HG02840 (cell line): ENCODE measurements at regions not wholly inside any gene's neighbourhood (a gene's known extent, or its start where the extent isn't known, plus 50 kb on each side); places are given as distances from the start of the nearest gene placed in this dataset.
A peak's percentile ranks its signal among the peaks of the same experiment; 100 is the strongest.
"Not testable (repeated sequence)": the region's sequence is repeated elsewhere in the genome, so short reads cannot be mapped to it uniquely, and the experiment has no call there.

Source experiments
- ATAC-seq: cut with Tn5 transposase; IDR thresholded peaks from one replicate; pipeline ENCODE4 v1.9.1; 2021; ENCODE audit warnings: mild to moderate bottlenecking, moderate library complexity, moderate number of reproducible peaks; ENCODE audit not compliant: unreplicated experiment, low FRiP score

DNA sequence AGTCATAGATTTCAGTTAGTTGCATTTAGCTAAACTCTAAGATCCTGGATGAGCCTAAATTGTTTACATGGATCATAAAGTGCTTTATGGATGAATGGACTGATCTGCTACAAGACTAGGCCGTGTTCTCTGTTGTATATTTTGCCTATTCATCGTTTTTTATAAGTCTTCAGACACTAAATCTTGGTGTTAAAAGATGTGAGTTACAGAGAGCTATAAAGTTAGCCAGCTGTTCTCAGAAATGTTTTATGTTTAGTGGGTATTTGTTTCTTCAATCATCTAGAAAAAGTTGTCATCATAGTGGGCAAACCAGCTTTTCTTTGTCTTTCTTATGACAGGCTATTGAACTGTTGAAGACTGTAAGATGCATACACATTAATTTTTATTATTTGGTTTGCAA lies 585.8 kb upstream of the SEMA6A start:
- no peak for ATAC-seq

DNA sequence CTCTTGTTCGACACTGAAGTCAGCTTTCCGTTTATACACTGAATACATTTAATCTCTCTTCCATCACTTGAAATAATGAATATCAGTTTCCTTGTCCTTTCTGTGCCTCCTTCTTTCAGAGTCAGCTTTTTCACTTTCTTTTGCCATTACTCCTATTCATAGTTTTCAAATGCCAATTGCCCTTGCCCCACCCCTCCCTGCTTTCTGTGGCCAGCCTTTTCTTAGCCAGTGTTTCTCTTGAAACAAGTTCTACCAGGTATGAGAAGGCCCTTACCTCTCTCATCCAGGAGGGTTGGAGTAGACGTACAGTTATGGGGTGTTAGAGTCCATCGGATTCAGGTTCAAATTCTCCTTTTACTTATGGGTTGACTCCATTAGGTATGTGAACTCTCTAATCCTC lies 574.7 kb upstream of the SEMA6A start:
- no peak for ATAC-seq

DNA sequence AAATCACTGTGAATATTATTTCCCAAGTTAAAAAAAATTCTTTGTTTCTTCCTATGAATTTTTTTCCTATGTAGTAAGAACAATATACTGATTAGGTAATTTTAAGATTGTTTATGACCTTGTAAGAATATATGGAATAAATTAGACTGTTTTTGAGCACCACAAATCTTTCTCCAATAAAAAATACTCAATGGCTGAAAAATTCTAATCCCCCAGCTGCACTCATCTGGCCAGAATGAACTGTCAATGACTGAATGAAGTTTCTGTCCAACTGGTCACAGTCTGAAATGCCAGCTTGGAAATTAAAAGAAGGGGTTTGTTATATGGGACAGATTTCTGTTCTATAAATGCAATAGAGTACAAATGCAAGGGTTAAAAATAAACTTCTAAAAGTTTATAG lies 569.5 kb upstream of the SEMA6A start:
- ATAC-seq: no peak

DNA sequence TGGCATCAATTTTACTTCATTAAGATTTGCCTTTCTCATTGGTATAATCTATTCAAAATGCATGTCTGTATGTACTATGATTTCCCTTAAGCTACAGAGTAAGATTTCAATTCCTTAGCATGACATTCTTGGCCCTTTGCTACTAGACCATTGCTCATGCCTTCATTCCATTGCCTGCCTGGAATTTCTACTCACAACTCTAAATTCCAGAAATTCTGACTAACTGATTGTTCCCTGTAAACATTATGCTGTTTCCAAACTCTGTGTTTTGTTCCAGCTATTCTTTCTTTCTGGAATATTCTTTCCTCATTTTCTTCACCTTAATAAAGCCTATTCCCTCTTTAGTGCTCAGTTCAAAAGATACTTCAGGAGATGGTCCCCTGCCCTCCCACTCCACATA lies 568.8 kb upstream of the SEMA6A start:
- ATAC-seq: no peak

DNA sequence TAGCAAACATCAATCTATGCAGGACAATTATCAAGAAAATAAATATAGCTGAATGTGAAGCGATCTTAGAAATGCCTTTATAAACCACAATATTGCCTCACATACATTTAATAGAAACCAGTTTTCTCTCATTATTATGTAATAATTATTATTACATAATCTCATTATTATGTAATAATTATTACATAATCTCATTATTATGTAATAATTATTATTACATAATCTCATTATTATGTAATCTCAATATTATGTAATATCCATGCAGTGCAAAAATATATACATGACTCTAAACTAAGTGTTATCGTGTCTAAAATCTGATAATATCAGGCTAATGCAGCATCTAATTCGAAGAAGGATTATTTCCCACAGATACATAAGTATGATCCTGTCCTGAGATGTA lies 563.9 kb upstream of the SEMA6A start:
- ATAC-seq: no peak

DNA sequence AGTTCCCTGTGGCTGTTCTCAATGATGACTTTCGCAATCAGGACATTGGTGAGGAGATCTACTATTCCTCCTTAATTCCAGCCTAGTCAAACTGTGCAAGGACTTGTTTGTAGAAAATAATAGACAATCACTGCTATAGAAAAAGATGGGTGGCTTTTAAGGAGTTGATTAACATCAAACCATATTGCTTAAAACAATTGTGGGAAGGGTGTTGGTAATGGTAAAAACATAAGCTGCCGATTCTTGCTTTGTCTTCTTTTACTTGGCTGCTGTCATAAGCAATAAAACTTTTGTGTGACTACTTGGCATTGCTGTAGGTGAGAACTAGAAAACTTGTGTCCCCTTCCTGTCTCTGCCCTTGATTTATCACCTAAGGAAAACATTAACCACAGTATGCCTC lies 561.2 kb upstream of the SEMA6A start:
- ATAC-seq: no peak

DNA sequence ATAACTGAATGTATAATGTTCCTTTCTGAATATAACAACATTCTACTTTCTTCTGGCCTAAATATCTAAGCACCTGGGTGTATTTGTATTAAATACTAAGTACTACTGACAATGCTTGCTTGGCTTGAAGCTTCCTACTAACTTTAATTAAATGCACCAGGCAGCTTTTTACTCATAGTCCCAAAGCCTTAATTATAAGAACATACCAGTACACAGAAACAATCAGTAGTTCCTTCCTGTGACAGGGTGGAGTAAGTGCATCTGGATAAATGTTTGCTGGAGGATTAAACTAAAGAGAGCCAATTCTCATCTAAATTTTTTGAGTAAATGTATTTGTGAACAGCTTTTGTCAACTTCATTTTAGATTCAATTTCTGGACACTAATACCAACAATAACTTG lies 558.6 kb upstream of the SEMA6A start:
- no peak for ATAC-seq

DNA sequence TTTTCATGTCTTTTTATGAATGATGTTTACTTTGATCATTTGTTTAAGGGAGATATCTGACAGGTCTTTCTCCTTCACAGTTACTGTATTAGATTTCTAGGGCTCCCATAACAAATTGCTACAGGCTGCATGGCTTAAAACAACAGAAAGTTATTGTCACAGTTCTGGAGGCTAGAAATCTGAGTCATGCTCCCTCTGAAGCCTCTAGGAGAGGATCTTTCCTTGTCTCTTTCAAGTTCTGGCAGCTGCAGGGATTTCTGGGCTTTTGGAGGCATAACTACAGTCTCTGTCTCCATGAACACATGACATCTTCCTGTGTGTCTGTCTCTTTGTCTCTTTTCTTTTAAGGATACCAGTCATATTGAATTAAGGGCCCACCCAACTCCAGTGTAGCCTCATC lies 557.3 kb upstream of the SEMA6A start:
- no peak for ATAC-seq

DNA sequence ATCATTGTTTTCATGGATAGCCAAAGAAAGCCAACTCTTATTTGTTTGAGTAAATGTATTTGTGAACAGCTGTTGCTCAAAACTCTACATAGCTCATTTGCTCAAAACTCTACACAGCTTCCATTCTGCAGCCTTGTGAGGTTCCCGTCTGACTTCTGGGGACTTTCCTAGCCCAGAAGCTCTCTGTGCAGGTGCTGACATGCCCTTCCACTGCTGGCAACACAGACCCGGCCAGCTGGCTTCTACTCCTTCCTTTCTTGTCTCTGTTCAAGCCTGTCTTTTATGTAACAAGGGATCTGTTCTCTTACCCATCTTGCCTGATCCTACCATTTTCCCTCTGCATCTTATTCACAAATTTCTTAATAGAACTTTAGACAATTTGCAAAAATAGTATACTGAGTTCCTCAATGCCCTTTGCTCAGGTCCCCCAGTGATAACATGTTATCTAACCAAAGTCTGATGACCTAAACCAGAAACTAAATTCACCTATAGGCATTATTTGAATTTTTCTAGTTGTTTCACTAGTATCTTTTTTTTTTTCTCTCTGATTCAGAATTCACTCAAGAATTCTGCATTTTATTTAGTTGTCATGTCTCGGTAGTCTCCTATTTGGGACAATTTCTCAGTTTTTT lies 556.5 kb upstream of the SEMA6A start:
- peak; percentile 88 for ATAC-seq

DNA sequence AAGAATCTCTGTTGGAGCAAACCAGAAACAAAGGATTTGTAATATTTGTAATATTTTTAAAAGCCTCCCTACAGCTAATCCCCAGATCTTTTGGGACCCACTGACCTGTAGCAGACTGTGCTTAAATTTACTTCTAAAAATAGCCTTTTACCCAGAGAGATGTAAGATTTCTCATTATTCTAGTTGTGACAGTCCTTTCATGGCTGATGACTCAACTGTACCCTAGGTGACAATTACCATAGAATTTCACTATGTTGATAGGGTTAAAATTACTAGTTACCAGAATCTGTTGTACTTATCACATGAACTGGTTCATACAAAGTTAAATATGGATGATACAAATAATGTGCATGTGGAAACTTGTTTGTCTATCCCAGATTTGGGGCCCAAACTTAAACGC lies 543.9 kb upstream of the SEMA6A start:
- ATAC-seq: no peak

DNA sequence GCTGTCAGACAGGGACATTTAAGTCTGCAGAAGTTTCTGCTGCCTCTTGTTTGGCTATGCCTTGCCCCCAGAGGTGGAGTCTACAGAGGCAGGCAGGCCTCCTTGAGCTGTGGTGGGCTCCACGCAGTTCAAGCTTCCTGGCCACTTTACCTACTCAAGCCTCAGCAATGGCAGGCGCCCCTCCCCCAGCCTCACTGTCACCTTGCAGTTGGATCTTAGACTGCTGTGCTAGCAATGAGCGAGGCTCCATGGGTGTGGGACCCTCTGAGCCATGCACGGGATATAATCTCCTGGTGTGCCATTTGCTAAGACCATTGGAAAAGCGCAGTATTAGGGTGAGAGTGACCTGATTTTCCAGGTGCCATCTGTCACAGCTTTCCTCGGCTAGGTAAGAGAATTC lies 542.7 kb upstream of the SEMA6A start:
- not testable (repeated sequence) for ATAC-seq

DNA sequence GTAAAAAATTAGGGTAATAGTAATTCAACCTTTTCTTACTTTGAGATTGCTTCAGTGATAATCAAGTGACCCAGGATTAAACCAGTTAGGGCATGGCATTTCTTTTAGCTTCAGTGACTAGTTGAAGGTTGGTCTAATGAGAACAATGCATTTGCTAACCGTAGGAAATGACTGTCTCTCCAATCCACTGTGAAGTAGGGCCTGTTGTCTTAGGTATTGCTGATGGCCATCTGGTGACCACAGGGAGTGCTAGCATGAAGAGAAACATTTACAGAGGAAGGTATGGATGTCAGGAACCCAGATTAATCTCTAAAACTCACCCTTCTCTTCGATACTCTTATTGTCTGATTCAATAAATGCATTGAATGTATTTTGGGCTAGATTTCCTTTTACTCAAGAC lies 535.9 kb upstream of the SEMA6A start:
- no peak for ATAC-seq

DNA sequence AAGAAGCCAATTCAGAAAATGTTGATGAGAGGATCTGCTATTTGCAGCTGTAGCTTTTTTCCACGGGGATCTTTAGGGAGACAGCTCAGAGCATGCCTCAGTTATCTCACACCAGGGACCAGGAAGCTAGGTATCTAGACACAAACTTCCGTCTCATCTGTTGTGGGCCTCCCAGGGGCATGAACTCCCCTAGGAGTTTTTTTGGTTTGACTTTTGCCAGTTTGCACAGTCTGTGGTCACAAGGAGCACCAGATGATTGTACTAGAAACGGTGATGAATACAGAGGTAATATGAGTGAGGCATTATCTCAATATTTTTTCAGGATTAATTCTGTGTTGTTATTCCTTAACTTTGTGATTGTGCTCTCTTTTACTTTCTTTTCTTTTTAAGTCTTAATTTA lies 533.2 kb upstream of the SEMA6A start:
- ATAC-seq: no peak

DNA sequence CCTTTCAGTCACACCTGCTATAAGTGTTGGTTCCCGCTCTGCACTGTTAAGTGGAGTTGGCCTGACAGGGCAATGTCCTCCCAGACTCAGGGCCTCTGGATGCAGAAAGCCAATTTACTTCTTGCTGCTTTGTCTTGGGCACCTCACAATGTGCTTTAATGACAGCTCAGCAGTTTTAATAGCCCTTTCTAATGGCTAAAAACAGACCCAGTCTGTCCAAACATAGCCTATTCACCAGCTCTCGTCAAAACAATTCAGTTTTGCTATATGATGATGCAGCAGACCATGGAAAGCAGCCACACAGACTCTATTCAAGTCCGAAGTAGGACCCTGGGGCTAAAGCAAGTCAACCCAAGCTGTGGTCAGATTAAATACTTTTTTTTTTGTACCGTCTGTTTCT lies 529.1 kb upstream of the SEMA6A start:
- ATAC-seq: no peak

DNA sequence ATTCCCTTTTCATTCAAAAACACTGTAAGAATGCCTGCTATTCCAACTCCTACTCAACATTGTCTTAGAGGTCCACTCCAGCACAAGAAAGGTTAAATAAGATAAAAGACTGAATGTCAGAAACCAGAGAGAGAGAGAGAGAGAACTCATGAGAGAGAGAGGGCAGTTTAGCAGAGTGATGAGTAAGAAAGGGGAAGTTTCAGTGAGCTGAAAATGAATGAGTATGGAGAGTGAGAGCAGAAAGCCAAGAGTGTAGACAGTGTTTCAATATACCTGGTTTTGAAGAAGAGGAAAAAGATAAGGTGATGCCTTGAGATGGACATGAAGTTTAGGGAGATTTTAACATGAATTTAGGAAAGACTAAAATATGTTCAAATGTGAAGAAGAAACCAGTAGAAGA lies 528.0 kb upstream of the SEMA6A start:
- ATAC-seq: no peak

DNA sequence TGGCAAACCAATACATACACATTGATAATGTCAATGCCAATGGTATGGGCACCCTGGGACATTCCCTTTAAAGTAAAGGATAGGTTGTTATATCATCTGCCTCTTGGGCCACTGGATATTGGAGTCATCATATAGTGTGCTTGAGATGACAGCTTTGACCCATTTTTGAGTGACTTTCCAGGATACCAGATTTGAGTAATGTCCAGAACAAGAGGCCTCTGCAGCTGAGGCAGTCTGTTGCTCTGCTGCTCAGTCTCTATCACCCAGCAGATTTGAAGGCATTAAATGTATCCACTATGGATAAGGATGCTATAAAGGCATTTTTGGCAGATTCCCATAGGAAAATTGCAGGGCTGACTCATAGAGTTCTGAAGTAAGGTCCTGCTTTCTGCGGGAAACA lies 525.6 kb upstream of the SEMA6A start:
- no peak for ATAC-seq

DNA sequence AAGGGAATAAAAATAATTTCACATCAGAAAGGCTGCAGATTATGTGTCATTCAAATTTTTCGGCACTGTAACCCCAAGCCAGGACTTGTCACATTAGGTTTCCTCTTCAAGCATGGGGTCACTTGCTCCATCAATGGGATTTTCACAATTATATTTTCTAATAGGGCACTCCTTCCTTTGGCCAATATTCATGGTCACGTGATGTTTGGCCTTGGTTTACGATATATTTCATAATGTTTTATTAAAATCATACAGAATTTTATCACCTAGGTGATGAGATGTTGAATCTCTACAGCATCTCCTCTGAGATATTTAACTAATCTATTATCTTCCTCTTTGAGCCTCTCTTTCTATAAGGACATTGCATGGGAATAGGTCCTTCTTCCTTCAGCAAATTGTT lies 523.5 kb upstream of the SEMA6A start:
- ATAC-seq: no peak

DNA sequence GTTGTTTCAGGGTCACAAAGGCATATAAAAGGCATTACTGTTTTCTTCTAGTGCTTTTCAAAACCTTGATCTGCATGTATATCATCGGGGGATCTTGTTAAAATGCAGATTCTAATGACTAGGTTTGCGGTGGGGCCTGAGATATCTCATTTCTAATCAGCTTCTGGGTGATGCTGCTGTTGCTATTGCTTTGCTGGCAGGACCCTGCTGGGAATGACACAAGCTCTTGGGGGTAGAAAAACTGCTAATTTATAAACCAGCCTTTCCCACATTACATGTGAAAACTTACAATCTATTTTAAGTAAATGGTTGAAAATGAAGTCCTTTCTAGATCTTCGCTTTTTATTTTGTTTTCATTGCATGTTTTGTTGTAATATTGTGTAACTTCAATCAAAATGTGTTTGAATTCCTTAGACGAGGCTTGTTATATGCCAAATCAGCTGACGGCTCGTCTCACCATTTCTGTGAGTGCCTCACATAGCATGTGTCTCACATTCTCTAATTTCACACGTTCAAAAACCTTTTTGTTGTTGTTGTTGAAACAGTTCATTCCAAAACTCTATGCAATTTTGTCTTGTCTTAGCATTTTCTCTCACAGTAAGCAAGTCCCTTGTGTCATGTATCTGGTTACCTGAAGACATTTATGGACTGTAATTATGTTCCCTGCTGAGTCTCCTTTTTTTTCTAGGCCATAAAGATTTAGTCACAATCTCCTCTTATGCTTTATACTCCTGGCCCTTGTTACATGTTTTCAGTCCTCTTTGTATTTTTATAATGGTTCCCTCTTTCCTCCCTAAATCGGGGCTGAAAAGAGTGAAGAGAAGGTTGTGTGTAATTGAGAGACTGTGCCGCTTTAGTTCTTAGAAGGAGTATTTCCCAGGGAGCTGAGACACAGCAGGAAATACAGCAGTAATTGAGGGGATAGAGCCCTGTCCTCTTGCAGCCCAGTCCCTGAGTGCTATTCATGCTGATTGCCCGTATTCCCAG lies 521.0 kb upstream of the SEMA6A start:
- ATAC-seq: no peak

DNA sequence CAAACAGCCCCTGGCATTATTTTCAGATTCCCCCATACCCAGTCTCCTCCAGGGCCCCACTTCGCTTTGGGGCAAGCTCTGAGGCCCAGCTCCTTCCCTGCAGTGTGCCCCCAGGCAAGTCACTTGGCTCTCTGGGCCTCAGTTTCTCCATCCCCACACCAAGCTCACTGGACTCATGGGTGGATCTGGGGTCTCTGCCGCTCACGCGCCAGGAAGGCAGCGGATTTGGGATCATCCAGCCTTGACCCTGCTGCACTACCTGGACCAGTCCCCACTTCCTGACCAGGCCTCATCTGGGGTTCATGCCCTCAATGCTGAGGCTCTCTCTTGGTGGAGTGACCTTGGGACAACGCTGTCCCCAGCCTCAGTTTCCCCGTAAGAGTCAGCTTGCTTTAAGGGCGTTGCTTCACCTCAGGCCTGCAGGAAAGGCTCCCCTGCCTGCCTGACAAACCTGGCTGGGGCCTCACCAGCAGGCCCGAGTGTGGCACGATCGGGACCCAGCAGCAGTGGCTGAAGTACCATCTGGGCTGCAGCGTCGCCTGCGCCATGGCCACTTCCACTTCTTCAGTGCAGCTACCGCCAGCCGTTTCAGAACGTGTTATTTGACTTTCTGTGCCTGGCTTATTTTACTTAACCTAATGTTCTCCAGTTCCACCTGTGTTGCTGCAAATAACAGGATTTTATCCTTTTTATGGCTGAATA lies 519.6 kb upstream of the SEMA6A start:
- no peak for ATAC-seq

DNA sequence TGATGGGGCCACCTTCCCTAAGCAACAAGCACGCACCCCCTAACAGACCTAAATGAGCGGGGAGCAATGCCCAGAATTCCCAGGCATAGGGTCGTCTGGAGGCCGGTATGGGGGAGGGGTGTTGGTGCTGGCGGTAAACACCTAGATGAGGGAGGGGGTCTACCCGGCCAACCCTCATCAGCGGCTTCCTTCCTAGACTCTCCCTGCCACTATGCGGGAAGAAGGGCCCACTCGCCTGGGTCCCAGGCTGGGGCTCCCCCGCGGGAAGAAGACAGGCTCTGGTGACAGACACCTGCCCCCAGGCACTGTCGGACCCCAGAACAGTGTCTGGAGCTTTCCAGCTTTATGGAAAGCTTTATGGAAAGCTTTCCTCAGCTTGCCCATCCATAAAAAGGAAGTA lies 519.0 kb upstream of the SEMA6A start:
- no peak for ATAC-seq

DNA sequence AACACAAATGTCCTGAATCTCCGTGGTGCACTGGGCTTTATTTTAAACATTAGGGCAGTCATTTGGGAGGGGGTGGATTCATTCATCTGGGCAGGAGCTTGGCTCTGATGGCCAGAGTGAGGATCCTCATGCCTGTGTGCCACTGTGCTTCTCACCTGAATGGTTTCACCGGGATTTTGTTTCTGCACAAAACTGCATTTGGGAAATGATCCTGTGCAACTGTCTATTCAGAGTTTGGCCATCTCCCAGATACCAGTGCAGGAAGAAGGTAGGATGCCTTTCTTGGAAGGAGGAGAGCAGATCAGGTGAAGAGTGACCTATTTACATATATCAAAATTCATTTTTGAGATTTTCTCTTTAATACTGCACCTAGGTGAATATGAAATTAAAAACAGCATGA lies 514.4 kb upstream of the SEMA6A start:
- no peak for ATAC-seq
